Stimulated activated CD4-positive, alpha-beta T cell treated with anti-CD3 and anti-CD28 coated beads, Interleukin-4, amount 100 ng/mL, for 24 hours (primary cell): ENCODE measurements at regions not wholly inside any gene's neighbourhood (a gene's known extent, or its start where the extent isn't known, plus 50 kb on each side); places are given as distances from the start of the nearest gene placed in this dataset.
"Not testable (repeated sequence)": the region's sequence is repeated elsewhere in the genome, so short reads cannot be mapped to it uniquely, and the experiment has no call there.

Experiments
- DNase-seq: peaks from one replicate; pipeline ENCODE4 v3.0.0-alpha.2; 2020

DNA sequence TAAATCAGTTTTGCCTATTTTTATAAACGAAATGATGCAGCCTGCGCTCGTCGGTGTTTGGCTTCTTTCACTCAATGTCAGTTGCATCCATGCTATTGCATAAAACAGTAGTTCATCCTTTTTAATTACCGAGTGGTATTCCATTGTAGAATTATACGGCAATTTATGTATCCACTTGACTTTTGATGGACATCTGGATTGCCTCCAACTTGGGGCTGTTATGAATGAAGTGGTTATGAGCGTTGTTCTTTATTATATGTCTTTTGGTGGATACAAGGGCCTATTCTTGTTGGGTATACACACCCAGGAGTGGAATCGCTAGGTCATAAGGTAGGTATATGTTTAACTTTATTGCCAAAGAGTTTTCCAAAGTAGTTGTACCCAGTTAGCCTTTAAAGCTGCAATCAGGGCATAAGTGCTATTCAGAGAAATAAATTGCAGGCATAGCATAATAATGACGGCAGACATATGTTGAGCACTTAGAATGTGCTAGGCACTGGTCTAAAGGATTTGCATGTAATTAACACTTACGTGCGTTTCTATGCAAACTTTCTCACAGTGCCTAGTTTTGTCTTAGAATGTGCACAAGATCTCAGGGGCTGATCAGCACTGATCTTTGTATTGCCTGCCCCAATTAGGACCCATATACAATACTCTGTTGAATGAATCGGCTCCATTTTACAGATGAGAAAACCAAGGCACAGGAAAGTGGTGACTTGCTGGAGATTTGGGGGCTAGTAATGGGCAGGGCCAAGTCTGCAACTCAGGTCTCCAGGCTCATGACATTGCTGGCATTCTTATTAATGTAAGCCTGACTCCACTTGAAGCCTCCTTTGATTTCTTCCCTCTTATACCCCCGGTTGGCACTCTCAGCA, 407.0 kb downstream of the BCOR start:
- no peak for DNase-seq

- no peak for DNase-seq
Measured at GRCh38 chrX:39691724-39692123, 406.0 kb downstream of the BCOR start.

GRCh38 chrX:39692796-39693195, 405.0 kb downstream of the BCOR start:
- no peak for DNase-seq

- no peak for DNase-seq
Measured at GRCh38 chrX:39693298-39693697, 404.5 kb downstream of the BCOR start.

- DNase-seq: not testable (repeated sequence)
Measured at GRCh38 chrX:39702636-39703035, 395.1 kb downstream of the BCOR start.

DNA sequence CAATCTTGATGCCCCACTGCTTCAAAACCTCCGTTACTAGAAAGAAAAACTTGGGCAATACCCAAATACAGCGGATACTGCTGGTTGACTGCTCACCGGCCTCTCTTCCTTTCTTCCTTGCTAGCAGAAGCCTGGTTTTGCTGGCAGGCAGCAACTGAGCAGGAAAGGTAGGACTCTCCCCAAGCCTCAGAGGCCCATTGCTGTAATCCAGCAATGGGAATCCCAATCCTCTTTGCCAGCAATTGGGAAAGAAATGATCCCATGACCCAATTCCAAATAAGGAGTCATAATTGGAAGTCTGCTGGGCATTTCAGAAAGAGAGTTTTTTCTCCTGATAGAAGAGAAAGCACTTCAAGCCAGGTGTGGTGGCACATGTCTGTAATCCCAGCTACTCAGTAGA, 394.5 kb downstream of the BCOR start:
- no peak for DNase-seq

DNA sequence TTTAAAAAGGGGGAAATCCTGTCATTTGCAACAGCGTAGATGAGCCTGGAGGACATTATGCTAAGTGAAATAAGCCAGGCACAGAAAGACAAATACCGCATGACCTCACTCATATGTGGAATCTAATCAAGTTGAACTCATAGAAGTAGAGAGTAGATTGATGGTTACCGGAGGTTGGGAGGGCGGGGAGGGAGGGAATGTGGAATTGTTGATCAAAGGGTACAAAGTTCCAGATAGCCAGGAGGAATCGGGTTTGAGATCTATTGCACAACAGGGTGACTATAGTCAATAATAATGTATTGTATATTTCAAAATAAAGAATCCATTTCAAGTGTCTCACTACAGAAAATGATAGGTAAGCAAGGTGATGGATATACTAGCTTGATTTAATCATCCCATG, 393.2 kb downstream of the BCOR start:
- DNase-seq: no peak

GRCh38 chrX:39705290-39705689, 392.5 kb downstream of the BCOR start:
- no peak for DNase-seq

DNA sequence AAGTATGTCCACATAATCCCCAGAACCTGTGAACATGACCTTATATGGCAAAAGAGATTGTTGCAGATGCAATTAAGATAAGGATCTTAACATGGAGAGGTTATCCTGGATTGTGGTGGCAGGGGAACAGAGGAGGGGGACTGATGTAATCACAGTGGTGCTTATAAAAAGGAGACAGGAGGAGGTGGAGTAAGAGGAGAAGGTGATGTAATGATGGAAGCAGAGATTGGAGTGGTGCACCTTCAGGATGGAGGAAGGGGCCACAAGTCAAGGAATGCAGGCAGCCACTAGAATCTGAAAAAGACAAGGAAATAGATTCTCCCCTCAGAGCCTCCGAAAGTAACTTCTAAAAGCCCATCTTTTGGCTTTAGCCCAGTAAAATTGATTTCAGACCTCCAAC, 388.4 kb downstream of the BCOR start:
- DNase-seq: no peak

DNA sequence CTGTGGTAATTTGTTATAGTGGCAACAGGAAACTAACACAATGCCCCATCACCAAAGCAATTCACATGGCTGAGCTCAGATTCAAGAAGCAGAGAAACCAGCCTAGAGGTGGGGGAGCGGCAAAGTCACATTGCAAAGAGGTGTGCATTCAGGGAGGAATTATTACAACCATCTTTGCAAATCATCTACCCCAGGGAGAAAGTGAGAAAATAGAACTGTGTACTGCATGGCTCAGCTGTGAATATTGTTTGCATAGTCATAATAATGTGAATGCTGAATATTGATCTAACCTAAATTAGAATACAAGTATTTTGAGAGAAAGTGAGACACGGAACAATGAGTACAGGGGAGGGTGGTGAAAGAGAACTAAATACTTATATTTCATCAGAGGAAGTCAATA, 387.9 kb downstream of the BCOR start:
- DNase-seq: no peak

DNA sequence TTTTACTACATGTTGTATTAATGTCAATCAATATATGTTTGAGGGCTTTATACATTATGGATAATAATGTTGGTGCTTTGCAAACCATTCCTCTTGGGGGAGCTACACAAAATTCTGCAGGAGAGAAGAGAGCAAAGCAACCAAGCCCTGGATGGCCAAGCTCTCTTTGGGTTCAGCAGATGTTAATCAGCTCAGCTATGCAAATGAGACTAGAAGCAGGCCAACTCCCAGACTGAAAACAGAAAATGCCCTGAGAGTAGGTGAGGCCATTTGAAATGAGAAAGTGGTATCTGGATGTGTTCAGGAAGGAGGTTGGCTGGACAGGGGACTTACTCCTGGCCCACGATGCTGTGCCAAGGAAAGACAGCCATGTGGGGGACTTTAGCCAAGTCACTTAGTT, 387.0 kb downstream of the BCOR start:
- DNase-seq: no peak

- no peak for DNase-seq
Measured at GRCh38 chrX:39714471-39714870, 383.3 kb downstream of the BCOR start.

GRCh38 chrX:39716401-39716800, 381.4 kb downstream of the BCOR start:
- DNase-seq: no peak

DNA sequence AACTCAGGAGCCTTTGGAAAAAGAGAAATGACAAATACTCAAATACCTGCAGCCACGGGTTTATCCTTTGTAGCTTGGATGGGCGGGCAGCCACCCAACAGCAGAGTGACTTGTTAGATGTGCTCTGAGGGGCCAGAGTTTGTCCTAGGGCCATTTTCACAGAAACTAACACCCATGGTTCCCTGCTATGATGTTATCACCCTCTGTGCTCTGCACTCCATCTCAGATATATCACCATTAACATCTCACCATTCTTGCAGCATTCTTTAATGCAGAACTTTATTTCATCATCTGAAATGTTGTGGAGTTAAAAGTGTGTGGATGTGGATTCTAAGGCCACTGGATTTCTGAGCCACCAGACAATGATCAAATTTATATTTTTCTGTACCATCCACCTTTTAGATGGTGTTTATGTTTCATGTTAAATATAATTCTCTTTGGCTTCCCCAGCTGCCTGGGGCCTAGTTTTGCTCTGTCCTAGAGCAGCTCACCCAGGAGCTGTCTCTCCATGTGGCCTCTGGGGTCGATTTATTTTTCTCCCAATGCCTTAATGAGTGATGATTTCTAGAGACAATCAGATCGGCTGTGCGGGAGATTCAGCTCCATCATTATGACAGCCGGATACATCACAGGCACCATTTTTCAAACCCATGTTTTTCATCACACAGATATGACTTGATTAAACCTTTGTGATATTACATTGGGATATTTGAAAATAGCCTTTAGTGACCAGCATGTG, 380.8 kb downstream of the BCOR start:
- no peak for DNase-seq

GRCh38 chrX:39718981-39719380, 378.8 kb downstream of the BCOR start:
- no peak for DNase-seq

GRCh38 chrX:39720945-39721344, 376.8 kb downstream of the BCOR start:
- DNase-seq: no peak

GRCh38 chrX:39721566-39722279, 376.0 kb downstream of the BCOR start:
- DNase-seq: no peak

GRCh38 chrX:39724544-39724943, 373.2 kb downstream of the BCOR start:
- DNase-seq: no peak

- no peak for DNase-seq
Measured at GRCh38 chrX:39725114-39725513, 372.6 kb downstream of the BCOR start.

GRCh38 chrX:39725928-39726619, 371.7 kb downstream of the BCOR start:
- DNase-seq: no peak

- DNase-seq: no peak
Measured at GRCh38 chrX:39726771-39727170, 371.0 kb downstream of the BCOR start.

DNA sequence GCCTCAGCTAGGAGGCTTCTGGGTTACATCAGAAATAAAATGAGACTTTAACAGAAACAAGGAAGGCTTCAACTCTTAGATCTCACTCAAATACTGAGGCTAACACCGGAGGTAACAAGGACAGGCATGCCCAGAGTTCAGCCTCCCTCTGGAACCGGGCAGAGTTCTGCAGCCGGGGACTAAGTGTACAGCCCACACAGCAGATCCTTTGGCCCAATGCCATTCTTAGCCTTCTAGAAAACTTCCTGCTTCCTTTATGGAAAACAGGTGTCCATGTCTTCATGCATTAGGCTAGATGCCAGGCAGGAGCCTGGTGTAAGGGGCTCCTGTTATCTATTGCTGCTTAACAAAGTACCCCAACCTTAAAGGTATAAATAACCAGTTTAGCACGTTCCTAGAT, 369.7 kb downstream of the BCOR start:
- no peak for DNase-seq
